CD4-positive, alpha-beta T cell (primary cell): ENCODE measurements at regions not wholly inside any gene's neighbourhood (a gene's known extent, or its start where the extent isn't known, plus 50 kb on each side); places are given as distances from the start of the nearest gene placed in this dataset.
"Not testable (repeated sequence)": the region's sequence is repeated elsewhere in the genome, so short reads cannot be mapped to it uniquely, and the experiment has no call there.

ENCODE experiments used
- ATAC-seq: fragments of 200-7000 bp; cut with Tn5 transposase; one replicate; pipeline ENCODE4 v1.10.0; 2022; ENCODE audit warnings: mild to moderate bottlenecking; ENCODE audit not compliant: poor library complexity
- CTCF ChIA-PET: fragments of 350-600 bp; sonication (Branson Sonifier 250); formaldehyde crosslinking; loops from one replicate; lab custom pipeline; 2021; ENCODE audit warnings: antibody characterized with exemption, inconsistent platforms; lab: Charles Lee
- POLR2A ChIA-PET: fragments of 350-600 bp; sonication (Branson Sonifier 250); formaldehyde crosslinking; loops from one replicate; lab custom pipeline; 2021; ENCODE audit warnings: antibody characterized with exemption, inconsistent platforms; lab: Charles Lee
- DNase-seq, 14 experiments: peaks; one replicate each; pipeline ENCODE4 v3.0.0-alpha.2; 2013 to 2020; ENCODE audit warnings: mixed read lengths in 2 of 14
- H3K27ac ChIP-seq, 2 donors: one replicate each; pipeline versions ENCODE4 v1.5.1 to v1.7.0; 2013; ENCODE audit warnings: low read length in 2 of 2, low read depth in 1 of 2, mild to moderate bottlenecking in 1 of 2
- H3K27me3 ChIP-seq, 2 experiments: 1 replicate in 1 of 2; 2 replicates in 1 of 2; pipeline versions ENCODE4 v1.6.1 to v1.7.0; 2013; ENCODE audit warnings: low read length in 2 of 2, control low read depth in 1 of 2, mild to moderate bottlenecking in 1 of 2, moderate library complexity in 1 of 2; ENCODE audit not compliant: insufficient read depth in 2 of 2, control insufficient read depth in 1 of 2
- H3K36me3 ChIP-seq: one replicate; pipeline ENCODE4 v1.6.1; 2013; ENCODE audit warnings: low read length, control low read depth; ENCODE audit not compliant: insufficient read depth
- H3K4me1 ChIP-seq: one replicate; pipeline ENCODE4 v1.6.1; 2013; ENCODE audit warnings: low read length, control low read depth; ENCODE audit not compliant: insufficient read depth
- H3K4me3 ChIP-seq: one replicate; pipeline ENCODE4 v1.5.1; 2013; ENCODE audit warnings: mild to moderate bottlenecking, low read length, moderate library complexity
- H3K9me3 ChIP-seq, 2 experiments: 1 replicate in 1 of 2; 2 replicates in 1 of 2; pipeline versions ENCODE4 v1.6.1 to v1.7.0; 2013; ENCODE audit warnings: low read length in 2 of 2, mild to moderate bottlenecking in 2 of 2, control low read depth in 1 of 2, moderate library complexity in 1 of 2; ENCODE audit not compliant: control insufficient read depth in 1 of 2, insufficient read depth in 1 of 2
- H3K27ac Mint-ChIP-seq: one replicate; pipeline ENCODE4 v1.8.0; 2020; ENCODE audit warnings: mixed read lengths
- H3K27me3 Mint-ChIP-seq: one replicate; pipeline ENCODE4 v1.8.0; 2021; ENCODE audit warnings: mixed read lengths
- H3K36me3 Mint-ChIP-seq: one replicate; pipeline ENCODE4 v1.8.0; 2021; ENCODE audit warnings: low read depth, mixed read lengths
- H3K4me1 Mint-ChIP-seq: one replicate; pipeline ENCODE4 v1.8.0; 2021; ENCODE audit warnings: low read depth, mixed read lengths
- H3K4me3 Mint-ChIP-seq: one replicate; pipeline ENCODE4 v1.8.0; 2020; ENCODE audit warnings: mild to moderate bottlenecking, mixed read lengths
- H3K9me3 Mint-ChIP-seq: one replicate; pipeline ENCODE4 v1.8.0; 2020; ENCODE audit warnings: mixed read lengths
- intact Hi-C, 2 experiments: fragments of 100-400 bp; cut with DNase I in 1 of 2; cut with micrococcal nuclease in 1 of 2; formaldehyde crosslinking; loops; one replicate each; pipeline versions ENCODE4 v1.15.1 to v1.9.0; 2023 to 2025; cut with DNase I, micrococcal nuclease
- TF ChIP-seq, protein P1 (sequence below): fragments of 200-600 bp; IDR thresholded peaks from one replicate; pipeline ENCODE4 v1.8.0; 2022; ENCODE audit warnings: antibody characterized with exemption, mild to moderate bottlenecking

GRCh38 chr2:106322281-106322680 is 128.2 kb upstream of the UXS1 start:
- TF ChIP-seq, protein P1, sequence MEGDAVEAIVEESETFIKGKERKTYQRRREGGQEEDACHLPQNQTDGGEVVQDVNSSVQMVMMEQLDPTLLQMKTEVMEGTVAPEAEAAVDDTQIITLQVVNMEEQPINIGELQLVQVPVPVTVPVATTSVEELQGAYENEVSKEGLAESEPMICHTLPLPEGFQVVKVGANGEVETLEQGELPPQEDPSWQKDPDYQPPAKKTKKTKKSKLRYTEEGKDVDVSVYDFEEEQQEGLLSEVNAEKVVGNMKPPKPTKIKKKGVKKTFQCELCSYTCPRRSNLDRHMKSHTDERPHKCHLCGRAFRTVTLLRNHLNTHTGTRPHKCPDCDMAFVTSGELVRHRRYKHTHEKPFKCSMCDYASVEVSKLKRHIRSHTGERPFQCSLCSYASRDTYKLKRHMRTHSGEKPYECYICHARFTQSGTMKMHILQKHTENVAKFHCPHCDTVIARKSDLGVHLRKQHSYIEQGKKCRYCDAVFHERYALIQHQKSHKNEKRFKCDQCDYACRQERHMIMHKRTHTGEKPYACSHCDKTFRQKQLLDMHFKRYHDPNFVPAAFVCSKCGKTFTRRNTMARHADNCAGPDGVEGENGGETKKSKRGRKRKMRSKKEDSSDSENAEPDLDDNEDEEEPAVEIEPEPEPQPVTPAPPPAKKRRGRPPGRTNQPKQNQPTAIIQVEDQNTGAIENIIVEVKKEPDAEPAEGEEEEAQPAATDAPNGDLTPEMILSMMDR: no peak
- Histone ChIP-seq H3K27me3 (peaks cover 0 to 2% of the 10 kb centered on the region in 2 experiments), H3K36me3 (no peaks in the 10 kb centered on the region), H3K4me3 (no peak overlapping the region), H3K9me3 (no peaks in the 10 kb centered on the region), H3K4me1 (no peaks in the 10 kb centered on the region), H3K27ac (no peak overlapping the region)
- DNase-seq (no peak), ATAC-seq (no peak)
- ChIA-PET POLR2A (no interaction called here), CTCF (interaction anchor here (0.7 kb wide), 1 partner anchor 38 kb away, joined by 3 read pairs; no protein-coding TSS in a partner anchor)
- Mint-ChIP-seq H3K4me1 (no peaks in the 10 kb centered on the region), H3K36me3 (no peaks in the 10 kb centered on the region), H3K27ac (no peak overlapping the region), H3K27me3 (peaks cover 12% of the 10 kb centered on the region), H3K4me3 (no peak overlapping the region), H3K9me3 (no peaks in the 10 kb centered on the region)
- intact Hi-C loops: no loop called here

GRCh38 chr2:106320439-106320838 is 126.3 kb upstream of the UXS1 start:
- H3K9me3 Mint-ChIP-seq, H3K27ac Mint-ChIP-seq, H3K4me3 Mint-ChIP-seq, H3K4me3 ChIP-seq, CTCF ChIA-PET, H3K36me3 Mint-ChIP-seq, H3K27me3 ChIP-seq, H3K4me1 Mint-ChIP-seq, POLR2A ChIA-PET, H3K36me3 ChIP-seq, intact Hi-C loops, H3K27ac ChIP-seq, ATAC-seq, H3K9me3 ChIP-seq, H3K4me1 ChIP-seq, DNase-seq: not testable (repeated sequence)
- H3K27me3 Mint-ChIP-seq: peaks cover 12% of the 10 kb centered on the region

DNA sequence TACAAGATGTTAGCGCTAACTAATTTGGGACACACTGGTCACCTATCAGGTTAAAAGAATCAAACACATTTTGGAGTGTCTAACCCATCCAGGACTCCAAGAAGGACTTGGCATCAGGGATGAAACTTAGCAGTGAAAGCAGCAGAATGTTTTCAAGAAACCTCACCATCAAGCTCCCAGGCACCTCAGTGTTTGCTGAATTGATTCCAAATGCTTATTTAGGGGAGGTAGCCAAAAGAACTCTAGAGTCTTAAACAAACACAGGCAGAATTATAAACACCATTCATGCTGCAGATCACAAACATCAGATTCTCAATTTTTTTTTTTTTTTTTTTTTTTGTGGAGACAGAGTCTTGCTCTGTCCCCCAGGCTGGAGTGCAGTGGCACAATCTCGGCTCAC is 122.8 kb upstream of the UXS1 start:
- Mint-ChIP-seq H3K9me3 (no peaks in the 10 kb centered on the region), H3K27me3 (peaks cover 4% of the 10 kb centered on the region), H3K36me3 (no peaks in the 10 kb centered on the region), H3K4me3 (no peak overlapping the region), H3K4me1 (peaks cover 7% of the 10 kb centered on the region), H3K27ac (no peak overlapping the region)
- Histone ChIP-seq H3K36me3 (no peaks in the 10 kb centered on the region), H3K4me3 (no peak overlapping the region), H3K27ac (no peak overlapping the region), H3K27me3 (no peaks in the 10 kb centered on the region), H3K4me1 (no peaks in the 10 kb centered on the region), H3K9me3 (no peaks in the 10 kb centered on the region)
- ChIA-PET POLR2A (interaction anchor here (0.6 kb wide), 1 partner anchor 462 kb away, joined by 4 read pairs; no protein-coding TSS in a partner anchor), CTCF (interaction anchor here (0.5 to 0.7 kb wide), 2 partner anchors 232 to 1652 kb away, joined by 3 to 4 read pairs; no protein-coding TSS in a partner anchor)
- DNase-seq: no peak
- intact Hi-C loops: no loop called here
- ATAC-seq: no peak
- TF ChIP-seq, protein P1: no peak

DNA sequence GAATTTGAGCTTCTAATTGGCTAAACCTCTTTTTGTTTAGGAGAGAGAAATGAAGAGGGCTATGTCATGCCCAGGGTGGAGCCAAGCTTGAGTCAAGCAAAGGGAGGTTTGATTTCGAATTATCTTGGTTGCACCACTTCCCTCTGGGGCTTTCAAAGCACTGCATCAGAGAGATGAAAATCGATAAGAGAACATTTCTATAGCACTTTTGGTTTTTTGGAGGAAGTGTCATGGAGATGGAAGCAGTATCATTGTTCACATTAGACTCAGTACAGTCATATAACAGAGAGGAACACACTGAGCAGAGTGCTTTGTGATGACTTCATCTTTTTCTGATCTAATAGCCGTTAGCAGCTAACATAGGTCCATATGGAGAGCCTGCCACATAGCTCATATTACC is 120.3 kb upstream of the UXS1 start:
- H3K36me3 ChIP-seq: no peaks in the 10 kb centered on the region
- ChIA-PET CTCF (no interaction called here), POLR2A (no interaction called here)
- no peaks in the 10 kb centered on the region for H3K4me1 ChIP-seq
- ATAC-seq: peak; percentile 60
- Mint-ChIP-seq H3K27ac (no peak overlapping the region), H3K9me3 (no peaks in the 10 kb centered on the region), H3K27me3 (no peaks in the 10 kb centered on the region), H3K4me1 (peaks cover 7% of the 10 kb centered on the region), H3K4me3 (no peak overlapping the region), H3K36me3 (no peaks in the 10 kb centered on the region)
- H3K9me3 ChIP-seq: no peaks in the 10 kb centered on the region
- intact Hi-C loops: no loop called here
- no peaks in the 10 kb centered on the region for H3K27me3 ChIP-seq
- H3K27ac ChIP-seq: no peak overlapping the region
- TF ChIP-seq, protein P1: no peak
- peak in 3 of 14 experiments; percentile 4 to 27 (median 20) for DNase-seq
- H3K4me3 ChIP-seq: no peak overlapping the region
